Nephron progenitor cell (in vitro differentiated cells): ENCODE measurements at regions not wholly inside any gene's neighbourhood (a gene's known extent, or its start where the extent isn't known, plus 50 kb on each side); places are given as distances from the start of the nearest gene placed in this dataset.
"Not testable (repeated sequence)": the region's sequence is repeated elsewhere in the genome, so short reads cannot be mapped to it uniquely, and the experiment has no call there.

Experiments used
- DNase-seq: peaks from one replicate; pipeline ENCODE4 v3.0.0; 2021
- H3K27ac Mint-ChIP-seq: 2 replicates; pipeline ENCODE4 v1.8.0; 2021; ENCODE audit warnings: mild to moderate bottlenecking, moderate library complexity, mixed read lengths
- H3K27me3 Mint-ChIP-seq: 2 replicates; pipeline ENCODE4 v1.8.0; 2021; ENCODE audit warnings: mild to moderate bottlenecking, low read depth, mixed read lengths; ENCODE audit not compliant: poor library complexity
- H3K36me3 Mint-ChIP-seq: 2 replicates; pipeline ENCODE4 v1.8.0; 2021; ENCODE audit warnings: low read depth, mixed read lengths
- H3K4me1 Mint-ChIP-seq: 2 replicates; pipeline ENCODE4 v1.8.0; 2021; ENCODE audit warnings: mixed read lengths
- H3K4me3 Mint-ChIP-seq: 2 replicates; pipeline ENCODE4 v1.8.0; 2021; ENCODE audit warnings: mild to moderate bottlenecking, moderate library complexity, mixed read lengths
- H3K9me3 Mint-ChIP-seq: 2 replicates; pipeline ENCODE4 v1.8.0; 2021; ENCODE audit warnings: mild to moderate bottlenecking, moderate library complexity, mixed read lengths
- TF ChIP-seq, protein P1 (sequence below): fragments of 200-600 bp; sonication (generic); IDR thresholded peaks from 2 replicates; pipeline ENCODE4 v1.5.0; 2021; ENCODE audit warnings: antibody characterized with exemption

- Mint-ChIP-seq H3K4me1 (no peaks in the 10 kb centered on the region), H3K27ac (no peak overlapping the region), H3K4me3 (no peak overlapping the region), H3K36me3 (no peaks in the 10 kb centered on the region), H3K27me3 (no peaks in the 10 kb centered on the region), H3K9me3 (peaks cover 3% of the 10 kb centered on the region)
- DNase-seq: no peak
- TF ChIP-seq, protein P1, sequence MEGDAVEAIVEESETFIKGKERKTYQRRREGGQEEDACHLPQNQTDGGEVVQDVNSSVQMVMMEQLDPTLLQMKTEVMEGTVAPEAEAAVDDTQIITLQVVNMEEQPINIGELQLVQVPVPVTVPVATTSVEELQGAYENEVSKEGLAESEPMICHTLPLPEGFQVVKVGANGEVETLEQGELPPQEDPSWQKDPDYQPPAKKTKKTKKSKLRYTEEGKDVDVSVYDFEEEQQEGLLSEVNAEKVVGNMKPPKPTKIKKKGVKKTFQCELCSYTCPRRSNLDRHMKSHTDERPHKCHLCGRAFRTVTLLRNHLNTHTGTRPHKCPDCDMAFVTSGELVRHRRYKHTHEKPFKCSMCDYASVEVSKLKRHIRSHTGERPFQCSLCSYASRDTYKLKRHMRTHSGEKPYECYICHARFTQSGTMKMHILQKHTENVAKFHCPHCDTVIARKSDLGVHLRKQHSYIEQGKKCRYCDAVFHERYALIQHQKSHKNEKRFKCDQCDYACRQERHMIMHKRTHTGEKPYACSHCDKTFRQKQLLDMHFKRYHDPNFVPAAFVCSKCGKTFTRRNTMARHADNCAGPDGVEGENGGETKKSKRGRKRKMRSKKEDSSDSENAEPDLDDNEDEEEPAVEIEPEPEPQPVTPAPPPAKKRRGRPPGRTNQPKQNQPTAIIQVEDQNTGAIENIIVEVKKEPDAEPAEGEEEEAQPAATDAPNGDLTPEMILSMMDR: no peak
Measured at GRCh38 chr18:70698574-70698973, 409.7 kb downstream of the SOCS6 start.

GRCh38 chr18:70693246-70693645 is 404.4 kb downstream of the SOCS6 start:
- DNase-seq: peak; percentile 5
- Mint-ChIP-seq H3K4me3 (no peak overlapping the region), H3K36me3 (no peaks in the 10 kb centered on the region), H3K9me3 (peaks cover 3% of the 10 kb centered on the region), H3K27me3 (no peaks in the 10 kb centered on the region), H3K27ac (no peak overlapping the region), H3K4me1 (peaks cover 7% of the 10 kb centered on the region)
- TF ChIP-seq, protein P1: no peak

GRCh38 chr18:70689765-70690164 is 400.9 kb downstream of the SOCS6 start:
- not testable (repeated sequence) for H3K27me3 Mint-ChIP-seq, H3K27ac Mint-ChIP-seq, H3K4me3 Mint-ChIP-seq, H3K36me3 Mint-ChIP-seq, H3K9me3 Mint-ChIP-seq, H3K4me1 Mint-ChIP-seq, DNase-seq

- H3K4me3 Mint-ChIP-seq: no peak overlapping the region
- peaks cover 7% of the 10 kb centered on the region for H3K4me1 Mint-ChIP-seq
- H3K27ac Mint-ChIP-seq: no peak overlapping the region
- no peaks in the 10 kb centered on the region for H3K36me3 Mint-ChIP-seq
- DNase-seq: no peak
- TF ChIP-seq, protein P1: no peak
- peaks cover 11% of the 10 kb centered on the region for H3K9me3 Mint-ChIP-seq
- H3K27me3 Mint-ChIP-seq: no peaks in the 10 kb centered on the region
Measured at GRCh38 chr18:70688286-70688685, 399.4 kb downstream of the SOCS6 start.

DNA sequence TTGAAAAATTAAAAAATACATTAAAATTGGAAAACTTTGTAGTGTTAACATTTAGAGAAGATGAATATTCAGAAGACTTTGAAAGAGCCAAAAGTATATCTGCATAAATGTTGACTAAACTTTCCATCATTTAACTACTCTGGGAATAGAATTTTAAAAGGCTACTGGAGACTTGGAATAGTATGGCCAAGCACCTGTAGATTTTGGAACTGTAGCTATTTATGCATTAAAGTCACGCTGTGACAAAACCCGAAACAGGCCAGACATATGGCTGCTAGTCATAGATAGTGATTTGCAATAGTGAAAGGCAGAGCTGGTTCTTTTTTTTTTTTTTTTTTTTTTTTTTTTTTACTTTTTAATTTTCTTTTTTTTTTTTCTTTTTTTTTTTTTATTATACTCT is 396.0 kb downstream of the SOCS6 start:
- peaks cover 24% of the 10 kb centered on the region for H3K9me3 Mint-ChIP-seq
- no peak overlapping the region for H3K4me3 Mint-ChIP-seq
- no peaks in the 10 kb centered on the region for H3K36me3 Mint-ChIP-seq
- DNase-seq: no peak
- H3K27me3 Mint-ChIP-seq: no peaks in the 10 kb centered on the region
- H3K27ac Mint-ChIP-seq: no peak overlapping the region
- peaks cover 4% of the 10 kb centered on the region for H3K4me1 Mint-ChIP-seq
- TF ChIP-seq, protein P1: no peak

DNA sequence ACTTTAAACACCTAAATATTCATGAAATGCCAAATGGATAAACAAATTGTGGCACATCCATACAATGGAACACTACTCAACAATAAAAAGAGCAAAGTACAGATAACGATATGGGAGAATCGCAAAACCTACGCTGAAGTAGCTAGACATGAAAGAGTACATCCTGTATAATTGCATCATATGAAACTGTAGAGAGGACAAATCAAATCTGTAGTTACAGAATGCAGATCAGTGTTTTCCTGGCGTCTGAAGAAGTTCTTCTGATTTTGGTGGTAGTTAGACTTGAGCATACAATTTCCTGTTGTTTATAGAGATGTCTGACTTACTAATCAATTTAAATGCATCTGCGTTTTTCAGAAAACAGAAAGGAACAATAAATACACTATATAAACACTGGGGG is 394.4 kb downstream of the SOCS6 start:
- Mint-ChIP-seq H3K36me3 (no peaks in the 10 kb centered on the region), H3K9me3 (peaks cover 24% of the 10 kb centered on the region), H3K4me3 (no peak overlapping the region), H3K27me3 (no peaks in the 10 kb centered on the region), H3K27ac (no peak overlapping the region), H3K4me1 (peaks cover 2% of the 10 kb centered on the region)
- DNase-seq: no peak
- TF ChIP-seq, protein P1: no peak
